GM12801 (cell line): ENCODE measurements at regions not wholly inside any gene's neighbourhood (a gene's known extent, or its start where the extent isn't known, plus 50 kb on each side); places are given as distances from the start of the nearest gene placed in this dataset.

Experiments used
- TF ChIP-seq, protein P1 (sequence below): IDR thresholded peaks from one replicate; pipeline ENCODE4 v1.5.1; 2011; ENCODE audit warnings: control low read depth; ENCODE audit not compliant: insufficient read length; ENCODE audit errors: extremely low read depth

DNA sequence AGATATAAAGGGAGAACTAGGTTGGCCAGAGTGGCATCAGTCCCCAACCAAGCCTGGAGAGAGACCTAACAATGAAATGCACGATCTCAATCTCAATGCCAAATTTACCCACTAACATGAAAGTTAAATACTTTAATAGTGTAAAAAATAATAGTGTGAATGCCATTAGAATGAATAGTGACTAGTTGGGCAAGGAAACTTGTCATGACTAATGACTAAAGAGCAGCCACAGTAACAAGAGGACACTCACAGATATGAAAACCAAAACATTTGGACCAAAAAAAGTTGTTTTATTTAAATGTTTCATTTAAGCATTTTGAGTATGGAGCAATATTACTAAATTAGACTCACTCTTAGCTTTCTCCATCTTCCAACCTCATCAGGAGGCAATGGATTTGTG lies 1853.8 kb downstream of the EFNA5 start:
- TF ChIP-seq, protein P1, sequence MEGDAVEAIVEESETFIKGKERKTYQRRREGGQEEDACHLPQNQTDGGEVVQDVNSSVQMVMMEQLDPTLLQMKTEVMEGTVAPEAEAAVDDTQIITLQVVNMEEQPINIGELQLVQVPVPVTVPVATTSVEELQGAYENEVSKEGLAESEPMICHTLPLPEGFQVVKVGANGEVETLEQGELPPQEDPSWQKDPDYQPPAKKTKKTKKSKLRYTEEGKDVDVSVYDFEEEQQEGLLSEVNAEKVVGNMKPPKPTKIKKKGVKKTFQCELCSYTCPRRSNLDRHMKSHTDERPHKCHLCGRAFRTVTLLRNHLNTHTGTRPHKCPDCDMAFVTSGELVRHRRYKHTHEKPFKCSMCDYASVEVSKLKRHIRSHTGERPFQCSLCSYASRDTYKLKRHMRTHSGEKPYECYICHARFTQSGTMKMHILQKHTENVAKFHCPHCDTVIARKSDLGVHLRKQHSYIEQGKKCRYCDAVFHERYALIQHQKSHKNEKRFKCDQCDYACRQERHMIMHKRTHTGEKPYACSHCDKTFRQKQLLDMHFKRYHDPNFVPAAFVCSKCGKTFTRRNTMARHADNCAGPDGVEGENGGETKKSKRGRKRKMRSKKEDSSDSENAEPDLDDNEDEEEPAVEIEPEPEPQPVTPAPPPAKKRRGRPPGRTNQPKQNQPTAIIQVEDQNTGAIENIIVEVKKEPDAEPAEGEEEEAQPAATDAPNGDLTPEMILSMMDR: no peak

DNA sequence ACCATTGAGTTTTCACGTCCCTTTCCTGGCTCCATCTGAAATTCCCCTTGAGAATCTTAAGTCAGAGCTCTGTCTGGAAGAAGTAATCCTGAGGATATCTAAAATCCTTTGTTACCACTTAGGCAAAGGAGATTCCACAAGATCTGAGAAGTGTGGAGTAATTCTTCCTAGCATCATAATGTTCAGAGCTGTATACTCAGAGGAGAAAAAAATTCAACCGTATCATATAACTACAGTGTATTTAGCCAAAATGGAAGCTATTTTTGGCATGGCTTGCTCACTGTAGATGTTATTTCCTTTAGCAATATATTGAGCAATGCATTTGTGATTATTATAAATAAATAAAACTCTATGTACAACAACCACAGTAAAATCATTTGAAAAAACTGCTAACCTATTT lies 1858.4 kb downstream of the EFNA5 start:
- TF ChIP-seq, protein P1: no peak

DNA sequence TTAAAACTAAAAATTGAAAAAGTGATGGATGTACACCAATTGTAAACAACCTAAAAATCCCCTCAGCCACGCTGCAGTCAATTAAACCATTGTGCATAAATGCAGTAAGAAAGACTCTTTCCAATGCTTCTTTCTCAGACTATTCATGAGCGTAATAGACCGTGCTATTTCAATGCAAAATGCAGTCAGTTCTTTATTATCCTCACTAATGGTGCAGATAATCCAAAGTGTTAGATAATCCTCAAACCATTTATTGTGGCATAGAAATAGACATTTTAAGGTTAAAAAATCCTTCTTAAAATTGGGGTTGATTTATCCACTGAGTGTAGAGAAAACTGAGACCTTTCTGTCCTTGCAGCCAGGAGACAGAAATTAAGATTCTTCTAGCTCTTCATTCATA lies 1862.8 kb downstream of the EFNA5 start:
- TF ChIP-seq, protein P1: no peak

DNA sequence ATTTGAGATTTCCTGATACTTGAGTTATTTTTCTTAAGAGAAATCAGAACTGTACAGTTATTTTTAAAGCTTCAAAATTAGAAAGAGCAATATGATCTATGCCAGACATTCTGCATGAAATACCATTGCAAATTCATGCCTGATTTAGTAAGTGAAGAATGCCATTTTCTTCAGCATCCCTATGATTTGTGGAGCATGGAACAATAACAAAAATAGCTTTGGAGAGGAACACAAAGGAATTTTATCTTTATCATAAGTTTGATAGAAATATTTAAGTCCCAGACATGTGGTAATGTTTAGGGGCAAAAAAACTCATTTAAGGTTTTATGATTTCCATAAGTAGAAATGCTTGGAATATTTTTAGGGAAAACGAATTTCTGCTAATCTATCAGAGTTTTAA lies 1863.4 kb downstream of the EFNA5 start:
- TF ChIP-seq, protein P1: no peak

DNA sequence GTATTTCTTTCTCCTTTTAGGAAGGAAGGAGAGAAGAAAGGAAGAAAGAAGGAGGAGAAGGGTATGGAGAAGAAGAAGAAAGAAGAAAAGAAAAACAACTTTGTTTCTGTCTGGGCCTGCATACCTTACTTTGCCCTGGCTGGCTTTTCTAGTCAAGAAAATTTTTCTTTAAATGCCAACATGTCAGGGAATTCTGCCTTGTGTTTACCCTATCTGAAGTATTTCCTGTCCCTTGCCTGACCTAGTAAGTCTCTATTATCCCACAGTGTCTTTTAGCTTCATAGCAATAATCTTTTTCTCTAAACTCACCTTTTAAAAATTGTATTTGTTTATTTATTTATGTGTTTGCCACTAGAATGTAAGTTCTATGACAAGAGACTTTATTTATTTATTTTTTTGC lies 1864.1 kb downstream of the EFNA5 start:
- TF ChIP-seq, protein P1: no peak

DNA sequence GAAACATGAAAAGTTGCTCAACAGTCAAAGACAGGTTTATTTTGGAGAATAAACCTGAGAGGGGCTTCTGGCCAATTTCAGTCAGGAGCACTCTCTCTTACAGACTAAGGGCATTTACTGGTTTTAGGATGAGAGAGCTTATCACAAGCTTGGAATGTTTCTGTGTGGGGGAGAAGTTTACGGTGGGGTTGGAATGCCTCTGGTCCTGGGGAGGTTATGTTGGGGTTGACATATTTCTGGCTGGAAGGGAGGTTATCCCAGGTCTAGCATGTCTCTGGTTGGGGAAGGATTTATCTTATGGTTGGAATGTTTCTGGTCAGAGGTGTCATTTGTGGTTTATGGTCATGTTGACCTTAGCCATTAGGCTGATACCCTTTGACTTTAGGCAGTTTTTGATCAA lies 1867.3 kb downstream of the EFNA5 start:
- TF ChIP-seq, protein P1: no peak

DNA sequence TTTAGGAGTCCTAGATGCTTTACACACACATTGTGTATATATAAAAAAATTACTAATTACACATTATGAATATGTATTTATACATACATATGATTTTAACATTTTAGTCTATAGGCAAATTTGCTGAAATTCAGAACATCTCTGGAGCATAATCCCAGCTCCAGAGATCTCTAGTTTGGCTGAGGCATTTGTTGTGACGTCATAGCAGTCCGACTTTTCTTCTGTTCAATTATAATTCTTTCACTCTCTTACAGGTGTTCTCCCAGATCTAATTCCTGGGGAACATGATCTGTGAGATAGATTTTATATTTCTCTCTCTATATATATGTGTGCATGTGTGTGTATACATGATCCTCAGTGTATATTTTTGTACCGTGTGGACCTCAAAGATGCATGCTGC lies 1876.2 kb downstream of the EFNA5 start:
- TF ChIP-seq, protein P1: no peak

DNA sequence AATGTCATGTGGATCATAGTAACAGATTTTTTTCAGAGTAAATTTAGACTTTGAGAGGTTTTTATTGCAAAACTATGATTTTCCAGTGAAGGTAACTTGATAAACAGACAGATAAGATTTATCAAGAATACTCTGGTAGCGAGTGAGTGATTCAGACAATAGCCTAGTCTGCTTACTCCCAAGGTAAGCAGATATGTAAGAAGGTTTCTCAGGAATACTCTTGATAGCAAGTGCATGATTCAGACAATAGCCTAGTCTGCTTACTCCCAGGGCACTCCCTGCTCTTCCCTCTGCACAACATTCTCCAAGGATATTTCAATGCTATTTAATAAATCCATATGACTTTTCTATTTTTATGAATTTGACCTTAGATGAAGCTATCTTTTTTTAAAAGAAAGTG lies 1881.5 kb downstream of the EFNA5 start:
- TF ChIP-seq, protein P1: no peak
